ENCODE measurements at regions not wholly inside any gene's neighbourhood (a gene's known extent, or its start where the extent isn't known, plus 50 kb on each side); places are given as distances from the start of the nearest gene placed in this dataset.

DNA sequence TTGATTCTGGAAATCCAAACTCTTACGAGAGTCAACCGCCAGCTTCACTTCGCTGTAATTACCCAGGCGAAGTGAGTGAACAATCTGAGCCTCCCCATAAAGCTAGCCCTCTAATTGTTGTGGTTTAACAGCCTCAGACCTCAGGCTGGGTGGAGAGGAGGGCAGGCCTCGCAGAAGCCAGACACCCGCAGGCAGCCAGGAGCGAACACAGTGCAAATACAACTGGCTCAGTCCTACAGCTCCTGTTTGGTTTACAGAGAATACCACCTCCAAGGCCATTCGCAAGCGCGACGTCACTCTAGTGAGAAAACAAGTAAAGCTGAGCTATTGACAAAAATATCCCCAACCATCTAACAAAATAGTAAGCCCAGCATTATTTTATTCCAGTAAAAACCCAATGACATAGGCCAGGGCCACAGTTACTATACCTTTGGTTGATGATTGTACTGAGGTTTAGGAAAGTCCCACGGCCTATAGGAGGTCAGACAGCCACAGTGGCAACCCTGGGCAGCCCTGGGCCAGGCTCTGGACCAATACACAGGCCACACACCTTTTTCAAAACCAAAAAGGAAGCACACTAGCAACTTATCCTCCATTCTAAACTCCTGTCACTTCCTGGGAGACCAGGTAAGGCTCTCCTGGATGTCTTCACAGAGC, 163.3 kb downstream of the ETS2 start:
- DNase-seq (ENCODE audit: insufficient read length, low spot score) (no peak), FAIRE-seq (no peak)

DNA sequence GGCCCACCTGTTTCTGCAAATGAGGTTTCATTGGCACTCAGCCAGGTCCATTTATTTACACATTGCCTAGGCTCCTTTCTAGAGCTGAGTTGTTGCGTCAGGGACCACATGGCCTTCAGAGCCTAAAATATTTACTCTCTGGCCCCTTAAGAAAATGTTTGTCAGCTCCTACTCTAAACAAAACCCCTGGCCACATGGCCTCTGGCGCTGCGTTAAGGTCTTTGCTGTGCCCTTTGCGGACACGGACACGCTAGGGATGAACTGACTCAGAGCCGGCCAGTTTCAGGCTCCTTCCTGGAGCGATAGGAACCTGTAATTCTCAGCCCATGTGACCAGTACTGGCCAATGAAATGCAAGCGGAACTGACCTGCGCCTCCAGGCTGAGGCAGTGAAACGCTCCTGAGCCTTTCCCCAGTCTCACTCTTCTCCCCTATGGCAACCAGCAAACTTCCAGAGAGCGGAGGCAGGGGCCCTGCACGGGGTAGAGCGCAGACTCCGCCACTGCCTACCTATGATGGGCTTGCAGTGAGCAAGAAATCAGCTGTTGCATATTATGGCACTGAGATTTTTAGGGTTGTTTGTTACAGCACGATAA, 160.3 kb downstream of the ETS2 start:
- DNase-seq (ENCODE audit: insufficient read length, low spot score) (no peak), FAIRE-seq (no peak)

DNA sequence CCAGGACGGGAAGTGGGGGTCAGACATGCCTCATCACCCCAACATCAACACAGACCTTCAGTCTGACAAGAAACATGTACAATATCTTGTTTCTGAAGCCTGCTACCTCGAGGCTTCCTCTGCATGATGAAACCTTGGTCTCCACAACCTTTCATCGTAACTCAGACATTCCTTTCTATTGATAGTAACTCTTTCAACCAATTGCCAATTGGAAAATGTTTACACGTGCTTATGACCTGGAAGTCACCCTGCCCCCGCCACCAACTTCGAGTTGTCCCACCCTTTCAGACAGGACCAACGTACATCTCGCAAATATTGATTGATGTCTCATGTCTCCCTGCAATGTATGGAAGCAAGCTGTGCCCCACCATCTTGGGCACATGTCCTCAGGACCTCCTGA, 159.5 kb downstream of the ETS2 start:
- FAIRE-seq (no peak), DNase-seq (ENCODE audit: insufficient read length, low spot score) (no peak)

DNA sequence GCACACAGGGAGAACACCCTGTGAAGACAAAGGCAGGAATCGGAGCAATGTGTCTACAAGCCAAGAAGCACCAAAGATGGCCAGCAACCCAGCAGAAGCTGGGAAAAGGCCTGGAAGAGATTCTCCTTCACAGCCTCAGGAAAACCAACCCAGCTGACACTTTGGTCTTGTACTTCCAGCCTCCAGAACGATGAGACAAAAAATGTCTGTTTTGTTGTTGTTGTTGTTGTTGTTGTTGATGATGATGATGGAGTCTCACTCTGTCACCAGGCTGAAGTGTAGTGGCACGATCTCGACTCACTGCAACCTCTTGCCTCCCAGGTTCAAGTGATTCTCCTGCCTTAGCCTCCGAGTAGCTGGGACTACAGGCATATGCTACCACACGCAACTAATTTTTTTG, 157.3 kb downstream of the ETS2 start:
- FAIRE-seq, result no peak

DNA sequence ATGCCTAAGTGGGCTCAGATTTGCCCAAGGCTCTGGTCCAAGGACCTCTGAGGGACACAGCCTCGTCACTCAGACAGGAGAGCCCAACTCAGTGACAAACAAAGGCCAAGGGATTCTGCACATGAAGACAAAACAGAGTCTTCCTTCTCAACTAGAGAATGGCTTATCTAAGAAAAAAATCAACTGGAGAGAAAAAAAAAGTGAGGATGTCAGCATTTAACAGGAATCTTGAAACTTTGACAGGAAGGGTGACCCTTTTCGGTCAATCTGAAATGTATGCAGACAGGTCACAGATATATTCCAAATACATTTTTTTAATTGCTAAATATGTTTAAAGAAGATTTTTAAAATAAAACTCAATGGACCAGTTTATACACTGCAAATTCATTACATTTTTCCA, 154.5 kb downstream of the ETS2 start:
- DNase-seq (ENCODE audit: insufficient read length, low spot score), result no peak
- no peak for FAIRE-seq

More for the DNA sequence above, 157.3 kb downstream of the ETS2 start:
- no peak for DNase-seq (ENCODE audit: insufficient read length, low spot score)

DNA sequence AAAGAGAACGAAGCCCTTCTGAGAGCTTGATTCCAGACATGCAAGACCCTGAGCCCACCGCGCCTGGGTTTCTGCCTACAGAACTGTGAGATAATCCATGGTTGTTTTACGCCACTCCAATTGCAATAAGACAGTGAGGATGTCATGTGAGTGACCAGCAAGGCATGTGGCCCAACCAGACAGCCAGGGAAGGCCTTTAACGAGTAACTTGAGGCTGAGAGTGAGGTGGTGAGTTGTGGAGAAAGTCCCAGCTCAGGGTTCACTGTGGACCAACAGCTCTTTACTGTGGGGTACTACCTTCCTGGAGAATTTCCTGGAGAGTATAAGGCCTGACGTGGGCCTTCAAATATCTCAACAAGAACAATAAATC, 153.9 kb downstream of the ETS2 start:
- DNase-seq (ENCODE audit: insufficient read length, low spot score) (no peak), FAIRE-seq (no peak)

DNA sequence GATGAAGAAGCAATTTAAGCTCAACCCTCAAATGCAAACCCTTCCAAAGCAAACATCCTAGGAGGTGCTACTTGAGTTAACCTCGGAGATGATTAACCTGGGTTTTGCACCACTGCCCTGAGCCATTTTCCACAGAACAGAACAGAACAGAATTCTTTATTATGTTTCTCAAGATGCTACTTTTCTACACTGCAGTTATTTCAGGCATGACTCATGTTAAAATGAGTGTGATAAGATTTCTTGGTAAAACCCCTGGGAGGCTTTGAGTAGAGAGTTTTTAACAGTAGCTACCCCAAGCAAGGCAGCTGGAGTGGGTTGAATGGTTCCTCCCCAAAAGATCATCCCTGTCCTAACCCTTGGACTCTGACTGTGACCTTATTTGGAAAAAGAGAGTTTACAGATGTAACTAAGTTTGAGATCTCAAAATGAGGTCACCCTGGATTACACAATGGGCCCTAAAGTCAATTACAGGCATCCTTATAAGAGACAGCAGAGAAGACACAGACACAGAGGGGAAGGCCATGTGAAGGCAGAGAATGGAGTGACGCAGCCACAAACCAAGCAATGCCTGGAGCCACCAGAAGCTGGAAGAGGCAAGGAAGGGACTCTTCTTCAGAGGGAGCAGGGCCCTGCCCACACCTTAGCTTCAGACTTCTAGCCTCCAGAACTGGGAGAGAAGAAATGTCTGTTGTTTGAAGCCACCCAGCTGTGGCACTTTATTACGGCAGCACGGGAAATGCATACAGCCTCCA, 153.4 kb downstream of the ETS2 start:
- FAIRE-seq (no peak), DNase-seq (ENCODE audit: insufficient read length, low spot score) (no peak)

DNA sequence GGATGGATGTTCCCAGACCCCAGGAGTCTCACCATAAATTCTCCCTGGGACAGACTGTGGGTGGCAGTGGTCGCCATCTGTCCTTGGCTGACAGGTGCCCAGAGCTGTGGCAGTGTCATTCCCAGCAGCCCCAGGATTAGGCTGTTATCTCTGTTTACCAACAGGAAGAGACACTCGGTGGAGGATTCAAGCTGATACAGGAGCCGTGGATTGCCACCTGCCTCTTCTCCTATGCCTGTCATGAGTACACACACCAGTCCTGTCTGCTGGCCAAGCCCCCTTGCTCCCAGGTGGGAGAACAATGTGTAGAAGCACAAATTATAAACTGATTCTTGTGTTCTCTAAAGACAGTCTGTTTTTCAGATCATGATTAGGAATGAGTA, 152.6 kb downstream of the ETS2 start:
- no peak for DNase-seq (ENCODE audit: insufficient read length, low spot score)
- FAIRE-seq, result no peak

DNA sequence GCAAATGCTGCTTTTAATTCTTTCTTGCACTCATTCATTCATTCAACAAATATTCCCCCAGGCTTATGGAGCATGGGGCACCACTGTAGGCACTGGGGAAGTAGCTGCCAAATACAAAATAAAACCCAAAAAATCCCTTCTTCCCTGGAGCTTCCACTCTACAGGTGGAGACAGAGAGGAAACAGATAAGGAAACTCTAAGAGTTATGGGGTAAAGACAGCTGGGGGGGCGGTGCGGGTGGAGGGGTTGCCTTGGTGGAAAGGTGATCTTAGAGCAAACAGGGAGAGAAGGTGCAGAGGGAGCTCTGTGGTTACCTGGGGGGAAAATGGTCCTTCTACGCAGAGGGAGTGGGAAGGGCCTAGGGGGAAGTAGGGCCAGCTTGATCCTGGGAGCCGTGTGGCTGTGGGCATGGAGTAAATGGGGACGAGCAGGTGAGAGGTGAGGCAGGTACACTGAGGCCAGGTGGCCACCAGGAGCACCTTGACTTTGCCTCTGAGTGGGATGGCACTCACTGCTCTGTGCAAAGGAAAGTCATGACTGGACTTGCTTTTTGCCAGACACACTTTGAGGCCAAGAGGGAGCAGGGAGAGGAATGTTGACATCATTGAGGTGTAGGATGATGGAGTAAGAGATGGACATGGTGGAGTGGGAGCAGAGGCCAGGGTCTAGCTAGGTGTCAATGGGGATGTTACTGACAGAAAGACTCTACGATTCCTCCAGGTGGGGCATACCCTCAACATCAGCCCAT, 152.0 kb downstream of the ETS2 start:
- no peak for FAIRE-seq
- no peak for DNase-seq (ENCODE audit: insufficient read length, low spot score)

DNA sequence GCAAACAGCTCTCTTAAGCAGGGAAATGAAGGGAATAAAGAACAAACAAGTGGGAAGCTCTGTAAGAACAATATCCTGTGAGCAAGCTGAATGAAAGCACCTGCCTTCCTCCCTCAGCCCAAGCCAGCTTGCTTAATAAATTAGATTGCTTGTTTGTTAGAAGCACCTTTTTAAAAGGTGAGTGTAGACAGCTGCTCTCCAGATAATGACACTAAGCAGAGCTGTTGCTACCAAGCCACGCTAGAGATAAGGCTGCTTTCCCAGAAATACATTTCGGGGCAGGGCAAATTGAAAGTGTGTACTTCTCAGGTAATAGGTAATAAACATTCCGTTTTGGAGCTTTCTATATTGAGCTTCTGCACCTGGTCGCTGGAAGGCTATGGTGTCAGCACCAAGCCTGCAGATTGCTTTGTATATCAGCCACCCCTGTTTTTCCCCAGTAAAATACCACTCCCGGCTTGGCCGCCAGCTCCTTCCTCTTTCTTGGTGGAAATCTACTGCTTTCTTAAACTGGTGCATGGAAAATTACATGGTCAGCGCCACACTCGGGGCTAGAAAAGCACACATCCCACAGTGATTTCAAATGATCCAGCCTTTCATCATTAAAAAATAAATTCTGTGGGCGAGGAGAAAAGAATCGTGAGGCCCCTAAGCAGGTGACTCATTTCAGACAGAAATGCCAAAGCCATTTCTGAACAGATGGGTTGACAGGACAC, 151.3 kb downstream of the ETS2 start:
- FAIRE-seq, result no peak
- DNase-seq (ENCODE audit: insufficient read length, low spot score), result no peak

DNA sequence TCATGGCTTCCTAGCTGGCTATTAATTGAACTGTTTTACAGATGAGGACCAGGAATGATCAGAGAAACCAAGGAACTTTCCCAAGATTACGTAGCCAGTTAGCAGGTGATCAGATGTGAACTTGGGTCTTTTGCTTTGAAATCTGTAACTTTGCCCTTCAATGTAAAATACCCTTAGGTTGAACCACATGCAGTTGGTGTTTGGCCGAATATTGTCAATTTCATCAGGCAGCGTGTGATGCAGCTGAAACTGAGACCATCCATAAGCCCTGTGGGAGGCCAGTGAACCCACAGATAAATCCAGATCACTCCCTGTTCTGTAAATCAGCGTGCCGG, 150.8 kb downstream of the ETS2 start:
- FAIRE-seq (no peak), DNase-seq (ENCODE audit: insufficient read length, low spot score) (no peak)

DNA sequence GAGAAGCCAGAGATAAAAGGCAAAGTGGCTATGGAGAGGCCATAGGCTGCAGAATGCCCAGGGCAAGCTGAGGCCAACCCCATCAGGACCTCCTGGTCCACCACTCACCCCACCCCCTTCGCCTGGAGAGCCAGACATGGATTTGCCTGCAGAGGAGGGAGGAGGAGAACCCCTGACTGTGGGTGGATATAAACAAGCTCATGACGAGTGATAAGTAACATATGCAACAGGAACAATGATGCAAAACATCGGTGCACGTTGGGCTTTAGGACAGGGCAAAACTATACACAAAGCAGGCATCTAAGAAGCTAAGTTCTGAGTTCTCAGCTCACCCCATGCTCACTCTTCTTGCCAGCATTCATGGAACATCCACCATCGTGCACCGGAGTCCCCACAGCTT, 150.3 kb downstream of the ETS2 start:
- no peak for DNase-seq (ENCODE audit: insufficient read length, low spot score)

DNA sequence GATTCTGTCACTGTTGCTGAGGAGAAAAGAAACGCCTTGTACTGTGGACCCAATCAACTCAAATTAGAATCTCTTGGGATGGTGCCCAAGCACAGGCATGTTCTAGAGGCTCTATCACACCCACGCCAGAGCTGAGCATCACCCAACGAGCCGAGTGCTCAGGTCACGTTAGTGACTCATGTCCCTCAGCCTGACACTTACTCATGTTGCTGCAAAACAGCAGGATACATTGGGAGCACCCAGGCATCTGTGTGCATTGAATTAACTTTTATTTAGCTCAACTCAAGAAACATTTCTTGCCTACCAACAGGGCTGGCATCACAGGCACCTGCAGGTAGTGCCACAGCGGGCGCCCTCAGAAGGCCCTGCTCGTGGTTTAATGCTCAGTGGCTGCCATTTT, 149.8 kb downstream of the ETS2 start:
- no peak for DNase-seq (ENCODE audit: insufficient read length, low spot score)
- no peak for FAIRE-seq

More for the DNA sequence above, 150.3 kb downstream of the ETS2 start:
- FAIRE-seq, result no peak

DNA sequence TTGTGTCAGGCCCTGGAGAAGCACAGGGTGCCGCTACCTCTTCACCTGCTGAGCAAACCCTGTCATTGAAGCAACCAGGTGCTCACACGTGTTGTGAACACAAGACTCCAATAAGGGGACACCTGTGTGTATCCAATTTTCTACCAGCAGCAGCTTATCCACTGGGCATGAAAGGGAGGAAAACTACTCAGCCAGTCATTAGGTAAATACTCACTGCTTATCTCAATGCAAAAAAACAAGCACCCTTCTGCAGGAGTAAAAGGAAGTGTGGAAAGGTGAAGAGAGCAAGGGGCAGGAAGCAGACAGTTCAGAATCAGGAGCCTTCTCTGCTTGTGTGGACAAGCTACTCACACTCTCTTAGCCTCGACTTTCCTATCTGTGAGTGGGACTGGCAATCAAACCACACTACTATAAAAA, 148.9 kb downstream of the ETS2 start:
- no peak for FAIRE-seq
- DNase-seq (ENCODE audit: insufficient read length, low spot score), result no peak

DNA sequence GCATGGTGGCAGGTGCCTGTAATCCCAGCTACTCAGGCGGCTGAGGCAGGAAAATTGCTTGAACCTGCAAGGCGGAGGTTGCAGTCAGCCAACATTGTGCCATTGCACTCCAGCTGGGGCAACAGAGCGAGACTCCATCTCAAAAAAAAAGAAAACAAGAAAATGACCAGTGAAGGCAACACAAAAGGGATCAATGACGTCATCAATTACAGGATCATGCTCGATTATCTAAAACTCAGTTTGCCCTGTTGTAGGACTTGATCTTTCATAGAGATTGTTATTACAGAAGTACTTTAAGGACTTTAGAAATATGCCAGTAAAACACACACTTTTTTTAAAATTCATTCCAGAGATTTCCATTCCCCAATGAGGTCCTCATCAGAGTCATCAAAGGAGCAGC, 147.8 kb downstream of the ETS2 start:
- DNase-seq (ENCODE audit: insufficient read length, low spot score) (no peak), FAIRE-seq (no peak)

DNA sequence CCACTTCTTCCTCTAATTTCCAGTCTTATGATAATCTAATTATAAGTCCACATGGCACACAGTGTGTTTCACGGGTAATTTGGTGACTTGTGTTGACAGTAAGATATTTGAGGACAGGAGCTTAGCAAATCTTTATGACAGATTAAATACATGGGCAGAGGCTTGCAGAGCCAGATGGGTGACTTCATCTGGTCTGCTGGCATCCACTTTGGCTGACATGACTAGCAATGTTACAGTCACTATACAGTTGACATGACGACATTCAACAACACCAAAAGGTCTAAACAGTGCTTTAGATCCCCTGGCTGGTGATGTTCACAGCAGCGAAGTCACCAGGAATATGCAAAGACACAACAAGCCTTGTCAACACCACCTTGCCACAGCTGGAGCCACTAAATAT, 147.2 kb downstream of the ETS2 start:
- FAIRE-seq, result no peak
- no peak for DNase-seq (ENCODE audit: insufficient read length, low spot score)

DNA sequence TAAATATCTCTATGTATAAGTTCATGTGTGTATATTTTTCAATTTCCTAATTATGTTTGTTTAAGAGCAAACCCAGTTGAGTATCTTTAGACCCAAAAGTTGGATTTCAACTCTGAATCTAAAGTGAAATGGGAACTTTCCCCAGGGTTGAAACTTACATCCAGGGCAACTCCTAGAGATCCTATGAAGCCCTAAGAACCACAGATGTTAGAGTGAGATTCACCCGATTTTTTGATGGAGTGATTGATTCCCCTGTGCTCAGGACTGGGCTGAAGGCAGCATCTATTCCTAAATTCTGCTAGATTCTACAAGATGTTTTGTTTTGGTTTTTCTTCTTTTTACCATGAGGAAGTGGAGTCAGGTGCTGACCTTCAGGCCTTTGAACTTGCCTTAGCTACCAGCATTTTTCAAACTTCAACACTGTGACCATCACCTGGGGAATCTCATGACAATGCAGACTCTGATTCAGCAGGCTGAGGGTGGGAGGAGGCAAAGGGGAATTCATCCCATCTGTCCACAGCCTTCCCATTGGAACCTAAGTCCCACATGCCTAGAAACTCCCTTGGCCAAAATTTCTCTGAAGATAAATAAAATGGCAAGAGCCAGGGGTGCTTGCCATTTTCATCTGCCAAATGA, 145.5 kb downstream of the ETS2 start:
- DNase-seq (ENCODE audit: insufficient read length, low spot score) (no peak), FAIRE-seq (no peak)

DNA sequence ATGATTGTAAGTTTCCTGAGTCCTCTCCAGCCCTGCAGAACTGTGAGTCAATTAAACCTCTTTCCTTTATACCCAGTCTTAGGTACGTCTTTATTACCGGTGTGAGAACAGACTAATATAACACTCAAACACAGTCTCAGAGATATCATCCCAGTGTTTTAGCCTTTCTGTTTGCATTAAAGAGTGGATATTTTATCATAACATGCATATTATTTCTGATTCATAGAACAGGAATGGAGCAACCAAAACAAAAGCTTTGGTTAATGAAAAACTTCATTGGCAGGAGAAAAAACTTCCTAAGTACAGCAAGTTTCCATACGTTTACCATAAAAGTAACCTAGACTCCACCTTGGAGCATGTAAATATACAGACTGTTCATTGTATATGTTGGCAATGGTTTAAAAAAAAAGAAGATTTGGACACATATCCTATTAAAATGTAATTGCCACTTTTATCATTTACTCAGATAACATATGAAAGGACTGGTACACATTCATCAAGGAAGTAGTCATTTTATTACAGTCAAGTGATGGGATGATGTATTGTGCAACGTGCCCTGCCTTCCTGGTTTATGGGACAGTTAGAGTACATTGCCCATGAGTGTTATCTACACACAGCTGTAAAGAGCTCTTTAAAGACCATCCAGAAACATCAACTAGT, 144.8 kb downstream of the ETS2 start:
- DNase-seq (ENCODE audit: insufficient read length, low spot score) (no peak), FAIRE-seq (no peak)

DNA sequence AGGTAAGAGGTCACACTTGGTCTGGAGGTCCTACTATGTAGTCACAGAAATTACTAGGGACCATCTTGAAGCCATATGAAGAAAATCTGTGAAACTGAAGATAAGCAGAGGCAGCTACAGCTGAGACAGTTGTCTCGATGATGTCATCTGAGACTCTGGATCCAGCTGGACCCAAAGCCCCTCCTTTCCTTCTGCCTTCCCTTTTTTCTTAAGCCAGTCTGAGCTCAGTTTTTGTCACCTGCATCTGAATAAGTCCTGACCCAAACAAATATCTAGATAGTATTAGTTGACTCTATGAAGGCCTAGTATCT, 143.3 kb downstream of the ETS2 start:
- DNase-seq (ENCODE audit: insufficient read length, low spot score), result no peak

DNA sequence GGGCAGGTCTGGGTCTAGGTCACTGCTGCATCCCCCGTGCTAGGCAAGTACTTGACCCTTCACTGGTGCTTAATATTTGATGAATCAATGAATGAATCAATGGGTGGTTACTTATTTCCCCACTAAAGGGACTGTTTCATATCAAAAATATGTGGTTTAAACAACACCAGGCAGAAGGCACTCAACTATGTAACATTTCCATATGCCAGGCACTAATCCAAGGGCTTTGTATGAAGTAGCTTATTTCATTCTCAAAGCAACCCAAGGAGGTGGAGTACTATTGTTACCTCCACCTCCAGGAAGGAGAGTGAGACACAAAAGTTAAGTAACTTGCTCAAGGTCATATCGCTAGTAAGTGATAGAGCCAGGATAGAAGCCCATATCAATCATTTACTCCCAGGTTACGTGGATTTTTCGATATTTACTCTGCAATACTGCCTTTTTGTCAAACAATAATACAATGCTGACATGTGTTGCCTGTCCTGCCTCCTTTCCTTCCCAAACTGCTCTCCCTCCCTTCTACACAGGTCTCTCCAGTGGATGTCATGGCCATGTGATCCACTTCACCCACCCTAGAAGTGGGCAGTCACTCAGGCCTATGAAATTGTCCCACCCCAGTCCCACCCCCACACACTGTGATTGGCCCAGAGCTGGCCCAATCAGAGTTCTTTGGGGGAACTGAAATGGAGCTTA, 142.8 kb downstream of the ETS2 start:
- DNase-seq (ENCODE audit: insufficient read length, low spot score), result no peak
- no peak for FAIRE-seq

More for the DNA sequence above, 143.3 kb downstream of the ETS2 start:
- no peak for FAIRE-seq

Data from GM19239 (cell line).